ENCODE measurements at regions not wholly inside any gene's neighbourhood (a gene's known extent, or its start where the extent isn't known, plus 50 kb on each side); places are given as distances from the start of the nearest gene placed in this dataset.

DNA sequence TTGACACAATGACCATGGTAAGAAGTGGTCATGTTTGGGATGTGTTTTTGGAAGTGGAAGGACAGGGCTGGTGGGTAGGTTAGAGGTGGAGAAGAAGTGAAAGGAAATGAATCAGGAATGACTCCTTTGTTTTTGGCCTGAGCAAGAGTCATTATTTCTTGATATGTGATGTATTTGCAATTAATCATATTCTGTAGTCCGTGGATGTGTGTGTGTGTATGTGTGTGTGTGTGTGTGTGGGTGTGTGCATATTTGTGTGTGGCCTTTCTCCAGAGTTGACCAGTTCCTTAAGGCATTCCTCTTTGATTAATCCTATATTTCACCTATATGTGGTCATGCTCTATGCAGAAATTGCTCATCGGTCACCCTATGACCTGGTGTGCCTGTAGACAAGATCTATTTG lies 130.7 kb downstream of the UTRN start:
- TF ChIP-seq POLR2A (IDR thresholded peaks at IDR 0.05) (no peak), EP300 (IDR thresholded peaks at IDR 0.05) (no peak), POLR2AphosphoS5 (IDR thresholded peaks at IDR 0.05) (no peak)

All from gastroesophageal sphincter (tissue), 2 donors.